Rectal smooth muscle tissue (tissue), 1 donor: ENCODE measurements at regions not wholly inside any gene's neighbourhood (a gene's known extent, or its start where the extent isn't known, plus 50 kb on each side); places are given as distances from the start of the nearest gene placed in this dataset.

ENCODE experiments used
- H3K27ac ChIP-seq: one replicate; pipeline ENCODE4 v1.7.0; 2013; ENCODE audit warnings: low read depth, low read length, inconsistent platforms
- H3K27me3 ChIP-seq: one replicate; pipeline ENCODE4 v1.7.0; 2013; ENCODE audit warnings: low read length; ENCODE audit not compliant: control insufficient read depth, insufficient read depth
- H3K36me3 ChIP-seq: one replicate; pipeline ENCODE4 v1.7.0; 2013; ENCODE audit warnings: low read length; ENCODE audit not compliant: control insufficient read depth, insufficient read depth
- H3K4me1 ChIP-seq: one replicate; pipeline ENCODE4 v1.7.0; 2013; ENCODE audit warnings: low read length; ENCODE audit not compliant: control insufficient read depth, insufficient read depth
- H3K4me3 ChIP-seq: one replicate; pipeline ENCODE4 v1.7.0; 2013; ENCODE audit warnings: low read length
- H3K9ac ChIP-seq: one replicate; pipeline ENCODE4 v1.7.0; 2013; ENCODE audit warnings: low read length

- Histone ChIP-seq H3K36me3 (no peaks in the 10 kb centered on the region), H3K9ac (no peak overlapping the region), H3K4me1 (no peaks in the 10 kb centered on the region), H3K27ac (no peak overlapping the region), H3K4me3 (no peak overlapping the region), H3K27me3 (no peaks in the 10 kb centered on the region)
Observed at GRCh38 chr12:115763376-115763775, 514.1 kb downstream of the MED13L start.

GRCh38 chr12:115762936-115763335 lies 514.6 kb downstream of the MED13L start:
- Histone ChIP-seq H3K9ac (no peak overlapping the region), H3K4me3 (no peak overlapping the region), H3K27me3 (no peaks in the 10 kb centered on the region), H3K36me3 (no peaks in the 10 kb centered on the region), H3K27ac (no peak overlapping the region), H3K4me1 (no peaks in the 10 kb centered on the region)

- Histone ChIP-seq H3K27ac (no peak overlapping the region), H3K27me3 (no peaks in the 10 kb centered on the region), H3K4me3 (no peak overlapping the region), H3K9ac (no peak overlapping the region), H3K4me1 (no peaks in the 10 kb centered on the region), H3K36me3 (no peaks in the 10 kb centered on the region)
Observed at GRCh38 chr12:115761784-115762183, 515.7 kb downstream of the MED13L start.

- Histone ChIP-seq H3K36me3 (no peaks in the 10 kb centered on the region), H3K27ac (no peak overlapping the region), H3K4me3 (no peak overlapping the region), H3K27me3 (no peaks in the 10 kb centered on the region), H3K9ac (no peak overlapping the region), H3K4me1 (no peaks in the 10 kb centered on the region)
Observed at GRCh38 chr12:115760231-115760630, 517.3 kb downstream of the MED13L start.

- Histone ChIP-seq H3K4me3 (no peak overlapping the region), H3K4me1 (no peaks in the 10 kb centered on the region), H3K9ac (no peak overlapping the region), H3K36me3 (no peaks in the 10 kb centered on the region), H3K27me3 (no peaks in the 10 kb centered on the region), H3K27ac (no peak overlapping the region)
Observed at GRCh38 chr12:115758877-115759620, 518.4 kb downstream of the MED13L start.

- Histone ChIP-seq H3K36me3 (no peaks in the 10 kb centered on the region), H3K27ac (no peak overlapping the region)
Observed at GRCh38 chr12:115758183-115758582, 519.3 kb downstream of the MED13L start.

GRCh38 chr12:115756804-115757203 lies 520.7 kb downstream of the MED13L start:
- Histone ChIP-seq H3K4me3 (no peak overlapping the region), H3K36me3 (no peaks in the 10 kb centered on the region), H3K27ac (no peak overlapping the region), H3K9ac (no peak overlapping the region), H3K4me1 (no peaks in the 10 kb centered on the region), H3K27me3 (no peaks in the 10 kb centered on the region)

More at GRCh38 chr12:115758183-115758582, 519.3 kb downstream of the MED13L start:
- Histone ChIP-seq H3K4me3 (no peak overlapping the region), H3K9ac (no peak overlapping the region), H3K27me3 (no peaks in the 10 kb centered on the region), H3K4me1 (no peaks in the 10 kb centered on the region)

GRCh38 chr12:115756271-115756670 lies 521.2 kb downstream of the MED13L start:
- Histone ChIP-seq H3K27me3 (no peaks in the 10 kb centered on the region), H3K4me3 (no peak overlapping the region), H3K4me1 (no peaks in the 10 kb centered on the region), H3K27ac (no peak overlapping the region), H3K36me3 (no peaks in the 10 kb centered on the region), H3K9ac (no peak overlapping the region)

GRCh38 chr12:115755725-115756085 lies 521.8 kb downstream of the MED13L start:
- H3K27ac ChIP-seq: no peak overlapping the region
- no peaks in the 10 kb centered on the region for H3K27me3 ChIP-seq
- no peak overlapping the region for H3K9ac ChIP-seq
- no peak overlapping the region for H3K4me3 ChIP-seq
- H3K36me3 ChIP-seq: no peaks in the 10 kb centered on the region
- H3K4me1 ChIP-seq: no peaks in the 10 kb centered on the region

GRCh38 chr12:115755061-115755724 lies 522.3 kb downstream of the MED13L start:
- Histone ChIP-seq H3K9ac (no peak overlapping the region), H3K4me1 (no peaks in the 10 kb centered on the region), H3K36me3 (no peaks in the 10 kb centered on the region), H3K27ac (no peak overlapping the region), H3K4me3 (no peak overlapping the region), H3K27me3 (no peaks in the 10 kb centered on the region)

- Histone ChIP-seq H3K9ac (no peak overlapping the region), H3K27me3 (no peaks in the 10 kb centered on the region), H3K4me1 (no peaks in the 10 kb centered on the region), H3K4me3 (no peak overlapping the region), H3K36me3 (no peaks in the 10 kb centered on the region), H3K27ac (no peak overlapping the region)
Observed at GRCh38 chr12:115752913-115753726, 524.4 kb downstream of the MED13L start.

- Histone ChIP-seq H3K4me1 (no peaks in the 10 kb centered on the region), H3K36me3 (no peaks in the 10 kb centered on the region), H3K27ac (no peak overlapping the region), H3K9ac (no peak overlapping the region), H3K27me3 (no peaks in the 10 kb centered on the region), H3K4me3 (no peak overlapping the region)
Observed at GRCh38 chr12:115752156-115752555, 525.3 kb downstream of the MED13L start.
